ENCODE measurements at regions not wholly inside any gene's neighbourhood (a gene's known extent, or its start where the extent isn't known, plus 50 kb on each side); places are given as distances from the start of the nearest gene placed in this dataset.

- H3K4me2 ChIP-seq (replicated peaks; ENCODE audit: low read depth, low read length, poor library complexity, severe bottlenecking), result no peak overlapping the region
- no peak overlapping the region for H3K4me3 ChIP-seq (ENCODE audit: control extremely low read depth in 1 of 5, extremely low read depth in 1 of 5, insufficient read depth in 1 of 5, low read depth in 2 of 5, low read length in 4 of 5)
- no peaks in the 10 kb centered on the region for H4K20me1 ChIP-seq (ENCODE audit: control insufficient read depth, insufficient read depth, low read length, poor library complexity, severe bottlenecking)
- ChIA-PET POLR2A (no interaction called here), CTCF (no interaction called here)
- intact Hi-C loops (cut with micrococcal nuclease), result no loop called here
- H3K27ac Mint-ChIP-seq, result no peak overlapping the region
- H2AFZ ChIP-seq (ENCODE audit: insufficient read depth, low read depth, low read length, poor library complexity, severe bottlenecking), result no peak overlapping the region
- H3K4me3 Mint-ChIP-seq, result no peak overlapping the region
- no peaks in the 10 kb centered on the region for H3K4me1 Mint-ChIP-seq
- no peak for TF ChIP-seq EZH2 (IDR thresholded peaks at IDR 0.05; ENCODE audit: borderline replicate concordance, insufficient read depth, low read depth, low read length, poor library complexity, severe bottlenecking)
- no peak for TF ChIP-seq CTCF (IDR thresholded peaks at IDR 0.05)
- no peaks in the 10 kb centered on the region for H3K79me2 ChIP-seq (ENCODE audit: control insufficient read depth, insufficient read depth, low read length)
- no peak overlapping the region for H3K9ac ChIP-seq (ENCODE audit: low read length)
- 89% methylated on average over 2 of the region's 3 CpGs for WGBS (ENCODE audit: insufficient coverage)
- no peaks in the 10 kb centered on the region for H3K4me1 ChIP-seq (ENCODE audit: control insufficient read depth in 2 of 2, insufficient read depth in 2 of 2, low read length in 2 of 2)
- no peaks in the 10 kb centered on the region for H3K27me3 Mint-ChIP-seq
- H3K9me3 Mint-ChIP-seq (ENCODE audit: insufficient read depth), result no peaks in the 10 kb centered on the region
- no peaks in the 10 kb centered on the region for H3K27me3 ChIP-seq (replicated peaks in 1 of 4; ENCODE audit: control extremely low read depth in 1 of 4, control insufficient read depth in 3 of 4, insufficient read depth in 4 of 4, low read length in 3 of 4)
- H3K9me3 ChIP-seq (ENCODE audit: control extremely low read depth in 1 of 3, control insufficient read depth in 2 of 3, insufficient read depth in 1 of 3, low read length in 2 of 3), result peaks cover 0 to 7% (median 0%) of the 10 kb centered on the region in 3 donors
- ATAC-seq (ENCODE audit: low read depth) (no peak), DNase-seq (no peak)
- H3K27ac ChIP-seq (ENCODE audit: low read length in 2 of 2), result no peak overlapping the region
- no peaks in the 10 kb centered on the region for H3K36me3 ChIP-seq (replicated peaks in 1 of 2; ENCODE audit: control extremely low read depth in 1 of 2, control insufficient read depth in 1 of 2, extremely low read depth in 1 of 2, insufficient read depth in 2 of 2, low read length in 1 of 2)
Observed at GRCh38 chr5:9766581-9766980, 136.4 kb upstream of the TAS2R1 start.

- no peaks in the 10 kb centered on the region for H3K27me3 ChIP-seq (replicated peaks in 1 of 4; ENCODE audit: control extremely low read depth in 1 of 4, control insufficient read depth in 3 of 4, insufficient read depth in 4 of 4, low read length in 3 of 4)
- Mint-ChIP-seq H3K27me3 (no peaks in the 10 kb centered on the region), H3K9me3 (ENCODE audit: insufficient read depth) (no peaks in the 10 kb centered on the region), H3K4me3 (no peak overlapping the region), H3K4me1 (no peaks in the 10 kb centered on the region), H3K27ac (no peak overlapping the region)
- no peak overlapping the region for H3K9ac ChIP-seq (ENCODE audit: low read length)
- peaks cover 0 to 9% (median 0%) of the 10 kb centered on the region in 3 donors for H3K9me3 ChIP-seq (ENCODE audit: control extremely low read depth in 1 of 3, control insufficient read depth in 2 of 3, insufficient read depth in 1 of 3, low read length in 2 of 3)
- ATAC-seq (ENCODE audit: low read depth), result no peak
- H4K20me1 ChIP-seq (ENCODE audit: control insufficient read depth, insufficient read depth, low read length, poor library complexity, severe bottlenecking), result no peaks in the 10 kb centered on the region
- H3K79me2 ChIP-seq (ENCODE audit: control insufficient read depth, insufficient read depth, low read length), result no peaks in the 10 kb centered on the region
- no peaks in the 10 kb centered on the region for H3K4me1 ChIP-seq (ENCODE audit: control insufficient read depth in 2 of 2, insufficient read depth in 2 of 2, low read length in 2 of 2)
- H2AFZ ChIP-seq (ENCODE audit: insufficient read depth, low read depth, low read length, poor library complexity, severe bottlenecking), result no peak overlapping the region
- H3K36me3 ChIP-seq (replicated peaks in 1 of 2; ENCODE audit: control extremely low read depth in 1 of 2, control insufficient read depth in 1 of 2, extremely low read depth in 1 of 2, insufficient read depth in 2 of 2, low read length in 1 of 2), result no peaks in the 10 kb centered on the region
- H3K27ac ChIP-seq (ENCODE audit: low read length in 2 of 2), result no peak overlapping the region
- CTCF ChIA-PET, result no interaction called here
- intact Hi-C loops (cut with micrococcal nuclease), result no loop called here
- DNase-seq, result no peak
- POLR2A ChIA-PET, result no interaction called here
- WGBS (ENCODE audit: insufficient coverage), result 43% methylated on average over 1 of the region's 4 CpGs
- no peak overlapping the region for H3K4me2 ChIP-seq (replicated peaks; ENCODE audit: low read depth, low read length, poor library complexity, severe bottlenecking)
- no peak for TF ChIP-seq EZH2 (IDR thresholded peaks at IDR 0.05; ENCODE audit: borderline replicate concordance, insufficient read depth, low read depth, low read length, poor library complexity, severe bottlenecking)
- TF ChIP-seq CTCF (IDR thresholded peaks at IDR 0.05), result no peak
- no peak overlapping the region for H3K4me3 ChIP-seq (ENCODE audit: control extremely low read depth in 1 of 5, extremely low read depth in 1 of 5, insufficient read depth in 1 of 5, low read depth in 2 of 5, low read length in 4 of 5)
Observed at GRCh38 chr5:9765419-9766140, 135.4 kb upstream of the TAS2R1 start.

All from B cell (primary cell).